ENCODE measurements at regions not wholly inside any gene's neighbourhood (a gene's known extent, or its start where the extent isn't known, plus 50 kb on each side); places are given as distances from the start of the nearest gene placed in this dataset.

GRCh38 chr5:176711883-176712282 lies 64.6 kb downstream of the TSPAN17 start:
- DNase-seq (ENCODE audit: low spot score) (no peak), ATAC-seq (no peak)

GRCh38 chr5:176712546-176713304 lies 65.4 kb downstream of the TSPAN17 start:
- ATAC-seq = no peak
- no peak for DNase-seq (ENCODE audit: low spot score)

- no peak for DNase-seq (ENCODE audit: low spot score)
- no peak for ATAC-seq
These were observed 66.1 kb downstream of the TSPAN17 start for GRCh38 chr5:176713409-176713808.

- no peak for DNase-seq (ENCODE audit: low spot score)
- no peak for ATAC-seq
These were observed 66.8 kb downstream of the TSPAN17 start for GRCh38 chr5:176714067-176714466.

GRCh38 chr5:176716320-176716719 lies 69.0 kb downstream of the TSPAN17 start:
- ATAC-seq = no peak

GRCh38 chr5:176719113-176719739 lies 71.9 kb downstream of the TSPAN17 start:
- no peak for ATAC-seq

More at GRCh38 chr5:176716320-176716719, 69.0 kb downstream of the TSPAN17 start:
- DNase-seq (ENCODE audit: low spot score) = no peak

GRCh38 chr5:176721509-176721908 lies 74.2 kb downstream of the TSPAN17 start:
- DNase-seq (ENCODE audit: low spot score) (no peak), ATAC-seq (no peak)

More at GRCh38 chr5:176719113-176719739, 71.9 kb downstream of the TSPAN17 start:
- DNase-seq (ENCODE audit: low spot score) = no peak

GRCh38 chr5:176722757-176723156 lies 75.5 kb downstream of the TSPAN17 start:
- ATAC-seq = no peak

GRCh38 chr5:176723440-176723839 lies 76.2 kb downstream of the TSPAN17 start:
- DNase-seq (ENCODE audit: low spot score) (no peak), ATAC-seq (no peak)

More at GRCh38 chr5:176722757-176723156, 75.5 kb downstream of the TSPAN17 start:
- DNase-seq (ENCODE audit: low spot score) = no peak

- ATAC-seq (no peak), DNase-seq (ENCODE audit: low spot score) (no peak)
These were observed 77.2 kb downstream of the TSPAN17 start for GRCh38 chr5:176724472-176724871.

GRCh38 chr5:176725521-176726280 lies 78.4 kb downstream of the TSPAN17 start:
- ATAC-seq (no peak), DNase-seq (ENCODE audit: low spot score) (no peak)

- DNase-seq (ENCODE audit: low spot score) = no peak
- no peak for ATAC-seq
These were observed 79.7 kb downstream of the TSPAN17 start for GRCh38 chr5:176726746-176727527.

- DNase-seq (ENCODE audit: low spot score) (no peak), ATAC-seq (no peak)
These were observed 80.2 kb downstream of the TSPAN17 start for GRCh38 chr5:176727528-176727900.

GRCh38 chr5:176727983-176728675 lies 80.8 kb downstream of the TSPAN17 start:
- ATAC-seq (no peak), DNase-seq (ENCODE audit: low spot score) (no peak)

- ATAC-seq (no peak), DNase-seq (ENCODE audit: low spot score) (no peak)
These were observed 81.5 kb upstream of the UNC5A start for GRCh38 chr5:176728831-176729251.

GRCh38 chr5:176730815-176731475 lies 79.4 kb upstream of the UNC5A start:
- DNase-seq (ENCODE audit: low spot score) (no peak), ATAC-seq (no peak)

- DNase-seq (ENCODE audit: low spot score) = no peak
- no peak for ATAC-seq
These were observed 78.7 kb upstream of the UNC5A start for GRCh38 chr5:176731506-176732160.

- DNase-seq (ENCODE audit: low spot score) = no peak
- no peak for ATAC-seq
These were observed 78.1 kb upstream of the UNC5A start for GRCh38 chr5:176732306-176732705.

- DNase-seq (ENCODE audit: low spot score) (no peak), ATAC-seq (no peak)
These were observed 77.5 kb upstream of the UNC5A start for GRCh38 chr5:176732736-176733405.
